ENCODE measurements at regions not wholly inside any gene's neighbourhood (a gene's known extent, or its start where the extent isn't known, plus 50 kb on each side); places are given as distances from the start of the nearest gene placed in this dataset.
A peak's percentile ranks its signal among the peaks of the same experiment; 100 is the strongest.

DNA sequence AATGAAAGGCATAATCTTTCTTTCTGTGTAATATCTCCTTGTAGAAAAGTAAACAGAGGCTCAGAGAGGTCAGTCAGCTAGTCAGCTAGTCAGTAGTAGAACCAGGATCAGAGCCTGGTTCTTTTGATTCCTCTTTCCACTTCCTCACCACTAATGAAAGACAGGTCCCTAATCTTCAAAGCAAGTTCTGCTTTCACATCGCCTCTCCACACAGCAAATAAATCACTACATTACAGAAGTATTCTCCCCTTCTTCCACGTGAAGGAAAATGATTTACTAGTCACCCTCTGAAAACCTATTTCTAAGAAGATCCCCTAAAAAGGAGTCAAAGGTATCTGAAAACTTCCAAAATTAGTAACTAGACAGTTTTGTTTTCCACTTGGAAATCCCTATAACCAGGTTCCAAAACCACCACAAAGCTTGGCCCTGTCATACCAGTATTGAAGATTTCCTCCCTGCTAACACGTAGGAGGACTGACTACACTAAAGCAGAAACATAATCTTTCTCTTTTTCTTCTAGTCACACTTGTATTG is 140.5 kb upstream of the TARS1 start:
- Histone ChIP-seq H3F3A (ENCODE audit: insufficient read depth, low read length) (no peaks in the 10 kb centered on the region), H3K36me3 (replicated peaks; ENCODE audit: insufficient read depth, low read length) (no peaks in the 10 kb centered on the region), H2AFZ (ENCODE audit: low read length) (0 out of 2 replicates have a peak overlapping the region, but pooled peaks have one; percentile 7), H3K4me2 (ENCODE audit: low read depth, low read length) (peak overlapping the region; percentile 28; the same call in 1 of the 2 replicates), H3K9me2 (replicated peaks; ENCODE audit: insufficient read depth, low read length) (no peaks in the 10 kb centered on the region), H3K27ac (ENCODE audit: low read length) (no peak overlapping the region), H3K79me2 (ENCODE audit: low read length) (no peaks in the 10 kb centered on the region), H3K27me3 (replicated peaks; ENCODE audit: insufficient read depth, low read length) (no peaks in the 10 kb centered on the region), H4K20me1 (ENCODE audit: insufficient read depth, low read length) (no peaks in the 10 kb centered on the region), H3K4me1 (ENCODE audit: low read length) (peaks cover 7% of the 10 kb centered on the region; the same call in 1 of the 2 replicates), H3K9me3 (replicated peaks; ENCODE audit: insufficient read depth, low read length) (no peaks in the 10 kb centered on the region), H3K9ac (ENCODE audit: low read length) (no peak overlapping the region), H3K4me3 (ENCODE audit: low read length) (no peak overlapping the region)
- DNase-seq = no peak
- TF ChIP-seq, protein P1, sequence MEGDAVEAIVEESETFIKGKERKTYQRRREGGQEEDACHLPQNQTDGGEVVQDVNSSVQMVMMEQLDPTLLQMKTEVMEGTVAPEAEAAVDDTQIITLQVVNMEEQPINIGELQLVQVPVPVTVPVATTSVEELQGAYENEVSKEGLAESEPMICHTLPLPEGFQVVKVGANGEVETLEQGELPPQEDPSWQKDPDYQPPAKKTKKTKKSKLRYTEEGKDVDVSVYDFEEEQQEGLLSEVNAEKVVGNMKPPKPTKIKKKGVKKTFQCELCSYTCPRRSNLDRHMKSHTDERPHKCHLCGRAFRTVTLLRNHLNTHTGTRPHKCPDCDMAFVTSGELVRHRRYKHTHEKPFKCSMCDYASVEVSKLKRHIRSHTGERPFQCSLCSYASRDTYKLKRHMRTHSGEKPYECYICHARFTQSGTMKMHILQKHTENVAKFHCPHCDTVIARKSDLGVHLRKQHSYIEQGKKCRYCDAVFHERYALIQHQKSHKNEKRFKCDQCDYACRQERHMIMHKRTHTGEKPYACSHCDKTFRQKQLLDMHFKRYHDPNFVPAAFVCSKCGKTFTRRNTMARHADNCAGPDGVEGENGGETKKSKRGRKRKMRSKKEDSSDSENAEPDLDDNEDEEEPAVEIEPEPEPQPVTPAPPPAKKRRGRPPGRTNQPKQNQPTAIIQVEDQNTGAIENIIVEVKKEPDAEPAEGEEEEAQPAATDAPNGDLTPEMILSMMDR (IDR thresholded peaks at IDR 0.05; ENCODE audit: low read length) = no peak
- no peak for TF ChIP-seq EZH2 (optimal IDR thresholded peaks at IDR 0.05; ENCODE audit: low read depth, low read length)
- no peak for TF ChIP-seq EZH2phosphoT487 (IDR thresholded peaks at IDR 0.05; ENCODE audit: low read length)

DNA sequence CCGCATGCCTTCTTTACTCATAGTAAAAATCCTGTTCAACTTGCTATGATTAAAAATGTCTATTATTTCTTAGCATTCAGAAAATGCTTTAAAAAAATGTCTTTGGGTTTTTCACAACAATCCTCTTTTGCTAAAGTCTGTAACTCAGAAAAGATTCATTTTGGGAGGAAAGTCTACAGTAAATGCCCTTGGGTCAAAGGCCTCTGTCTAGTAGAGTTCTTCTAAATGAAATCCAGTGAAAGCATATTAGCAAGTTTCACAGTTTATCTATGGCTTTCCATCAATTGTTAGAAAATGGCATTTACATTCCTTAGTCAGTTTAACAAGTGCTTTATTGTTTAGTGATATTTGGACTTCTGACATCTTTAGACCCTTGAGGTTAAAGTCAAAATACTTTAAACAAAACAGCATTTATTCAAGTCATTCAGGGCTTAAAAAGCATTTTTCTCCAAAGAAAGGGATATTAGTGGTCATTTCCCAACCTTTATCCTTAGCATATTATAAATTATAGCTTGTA is 137.1 kb upstream of the TARS1 start:
- Histone ChIP-seq H3K27me3 (replicated peaks; ENCODE audit: insufficient read depth, low read length) (no peaks in the 10 kb centered on the region), H3K4me3 (ENCODE audit: low read length) (no peak overlapping the region), H3K4me1 (ENCODE audit: low read length) (peaks cover 7% of the 10 kb centered on the region; the same call in 1 of the 2 replicates), H3K4me2 (ENCODE audit: low read depth, low read length) (no peak overlapping the region), H3F3A (ENCODE audit: insufficient read depth, low read length) (no peaks in the 10 kb centered on the region), H3K36me3 (replicated peaks; ENCODE audit: insufficient read depth, low read length) (no peaks in the 10 kb centered on the region), H3K9ac (ENCODE audit: low read length) (no peak overlapping the region), H2AFZ (ENCODE audit: low read length) (no peak overlapping the region), H4K20me1 (ENCODE audit: insufficient read depth, low read length) (no peaks in the 10 kb centered on the region), H3K9me3 (replicated peaks; ENCODE audit: insufficient read depth, low read length) (no peaks in the 10 kb centered on the region), H3K9me2 (replicated peaks; ENCODE audit: insufficient read depth, low read length) (no peaks in the 10 kb centered on the region), H3K79me2 (ENCODE audit: low read length) (no peaks in the 10 kb centered on the region), H3K27ac (ENCODE audit: low read length) (no peak overlapping the region)
- no peak for DNase-seq
- TF ChIP-seq EZH2 (optimal IDR thresholded peaks at IDR 0.05; ENCODE audit: low read depth, low read length) (no peak), EZH2phosphoT487 (IDR thresholded peaks at IDR 0.05; ENCODE audit: low read length) (no peak)
- TF ChIP-seq, protein P1 (IDR thresholded peaks at IDR 0.05; ENCODE audit: low read length) = no peak

DNA sequence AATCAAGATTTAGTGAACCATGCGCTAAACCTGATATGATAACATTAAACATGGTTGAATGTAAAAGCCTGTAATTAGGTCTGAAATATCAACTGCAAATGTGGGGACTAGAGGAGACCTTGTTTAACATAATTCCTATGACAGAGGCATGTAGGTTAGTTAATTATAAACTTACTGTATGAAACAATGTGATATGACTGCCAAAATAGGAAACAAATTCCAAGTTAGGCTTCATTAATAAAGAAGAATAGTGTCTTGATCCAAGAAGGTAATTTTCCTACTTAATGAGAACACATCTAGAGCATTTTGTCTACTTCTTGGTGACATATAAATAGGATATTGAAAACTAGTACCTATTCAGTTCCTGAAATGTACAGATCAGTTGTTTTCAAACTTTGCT is 136.2 kb upstream of the TARS1 start:
- H3K27me3 ChIP-seq (replicated peaks; ENCODE audit: insufficient read depth, low read length) = no peaks in the 10 kb centered on the region
- no peaks in the 10 kb centered on the region for H3F3A ChIP-seq (ENCODE audit: insufficient read depth, low read length)
- peaks cover 7% of the 10 kb centered on the region; the same call in 1 of the 2 replicates for H3K4me1 ChIP-seq (ENCODE audit: low read length)
- no peak overlapping the region for H3K4me2 ChIP-seq (ENCODE audit: low read depth, low read length)
- H3K9ac ChIP-seq (ENCODE audit: low read length) = no peak overlapping the region
- H3K9me2 ChIP-seq (replicated peaks; ENCODE audit: insufficient read depth, low read length) = no peaks in the 10 kb centered on the region
- H3K36me3 ChIP-seq (replicated peaks; ENCODE audit: insufficient read depth, low read length) = no peaks in the 10 kb centered on the region
- TF ChIP-seq, protein P1 (IDR thresholded peaks at IDR 0.05; ENCODE audit: low read length) = no peak
- TF ChIP-seq EZH2phosphoT487 (IDR thresholded peaks at IDR 0.05; ENCODE audit: low read length) (no peak), EZH2 (optimal IDR thresholded peaks at IDR 0.05; ENCODE audit: low read depth, low read length) (no peak)
- no peak overlapping the region for H3K27ac ChIP-seq (ENCODE audit: low read length)
- no peak overlapping the region for H2AFZ ChIP-seq (ENCODE audit: low read length)
- no peak overlapping the region for H3K4me3 ChIP-seq (ENCODE audit: low read length)
- DNase-seq = no peak
- H3K9me3 ChIP-seq (replicated peaks; ENCODE audit: insufficient read depth, low read length) = no peaks in the 10 kb centered on the region
- no peaks in the 10 kb centered on the region for H4K20me1 ChIP-seq (ENCODE audit: insufficient read depth, low read length)
- H3K79me2 ChIP-seq (ENCODE audit: low read length) = no peaks in the 10 kb centered on the region
